Endothelial cell of umbilical vein (primary cell): ENCODE measurements at regions not wholly inside any gene's neighbourhood (a gene's known extent, or its start where the extent isn't known, plus 50 kb on each side); places are given as distances from the start of the nearest gene placed in this dataset.

Experiments used
- CTCF ChIP-seq, 2 donors: IDR thresholded peaks; 1 replicate in 1 of 2; 2 replicates in 1 of 2; pipeline ENCODE4 v1.5.1; 2011; ENCODE audit warnings: low read length in 2 of 2, mild to moderate bottlenecking in 2 of 2, moderate library complexity in 2 of 2, control low read depth in 1 of 2, inconsistent platforms in 1 of 2, low read depth in 1 of 2; ENCODE audit not compliant: insufficient read depth in 1 of 2; ENCODE audit errors: extremely low read depth in 1 of 2
- MAX ChIP-seq: IDR thresholded peaks from 2 replicates; pipeline ENCODE4 v1.6.1; 2011; ENCODE audit not compliant: insufficient read depth, insufficient read length
- POLR2AphosphoS5 ChIP-seq: IDR thresholded peaks from 2 replicates; pipeline ENCODE4 v1.6.1; 2012; ENCODE audit warnings: low read depth, mild to moderate bottlenecking, control low read depth, low read length, moderate library complexity; ENCODE audit not compliant: insufficient read depth

- TF ChIP-seq MAX (no peak), CTCF (IDR thresholded peaks at IDR 0.05; ENCODE audit: extremely low read depth in 1 of 2, insufficient read depth in 1 of 2, low read depth in 1 of 2, low read length in 2 of 2) (no peak), POLR2AphosphoS5 (no peak)
Measured at GRCh38 chr18:67426486-67426885, 90.0 kb downstream of the DSEL start.
